HCT116 (cell line): ENCODE measurements at regions not wholly inside any gene's neighbourhood (a gene's known extent, or its start where the extent isn't known, plus 50 kb on each side); places are given as distances from the start of the nearest gene placed in this dataset.

ENCODE experiments used
- ATAC-seq: fragments of 200-7000 bp; cut with Tn5 transposase; 2 replicates; pipeline ENCODE4 v1.9.1; 2020; ENCODE audit warnings: mild to moderate bottlenecking, moderate library complexity
- BruUV-seq: library from RNA; stranded (reverse); fragments of 400-500 nt; replicated peaks from 2 replicates; lab custom pipeline; 2021; lab: Mats Ljungman, UMichigan
- CTCF ChIA-PET: fragments of 300-600 bp; sonication (Branson Sonifier 250); formaldehyde crosslinking; loops from one replicate; lab custom pipeline; 2021; ENCODE audit warnings: antibody characterized with exemption; lab: Charles Lee
- POLR2A ChIA-PET: fragments of 300-600, 350-600 bp; sonication (Branson Sonifier 250); formaldehyde crosslinking; loops from one replicate; lab custom pipeline; 2021; ENCODE audit warnings: antibody characterized with exemption; lab: Charles Lee
- RAD21 ChIA-PET, 2 experiments: fragments of 300-600 bp; sonication (Branson Sonifier 250); formaldehyde crosslinking; loops; one replicate each; lab custom pipeline; 2023; ENCODE audit warnings: low total read pairs in 2 of 2; ENCODE audit not compliant: uncharacterized antibody in 2 of 2, unreplicated experiment in 2 of 2, low non-redundant PET in 1 of 2; lab: Charles Lee
- DNase-seq: peaks from one replicate; pipeline ENCODE4 v3.0.0-alpha.2; 2010; ENCODE audit warnings: low read depth, low spot score
- H2AFZ ChIP-seq: fragments of 200-600 bp; shearing (Covaris generic), sonication (generic); 2 replicates; pipeline ENCODE4 v1.6.1; 2017; ENCODE audit warnings: low read depth, mixed run types, mixed read lengths, antibody characterized with exemption, low read length; ENCODE audit not compliant: poor library complexity, severe bottlenecking
- H3K27ac ChIP-seq: 2 replicates; pipeline ENCODE4 v1.5.1; 2012; ENCODE audit warnings: low read depth, low read length
- H3K27me3 ChIP-seq: fragments of 200-600 bp; sonication (generic); 2 replicates; pipeline ENCODE4 v1.6.1; 2016; ENCODE audit warnings: mixed run types, low read length, mixed read lengths; ENCODE audit not compliant: insufficient read depth
- H3K36me3 ChIP-seq, 2 experiments: fragments of 200-500 bp in 1 of 2; fragments of 200-600 bp in 1 of 2; sonication (Bioruptor generic) in 1 of 2; sonication (generic) in 1 of 2; 2 replicates each; pipeline versions ENCODE4 v1.5.1 to v1.6.1; 2014 to 2016; ENCODE audit warnings: low read length in 2 of 2, inconsistent platforms in 1 of 2, mixed read lengths in 1 of 2, mixed run types in 1 of 2; ENCODE audit not compliant: insufficient read depth in 2 of 2, control insufficient read depth in 1 of 2
- H3K4me1 ChIP-seq, 2 experiments: fragments of 200-600 bp in 1 of 2; sonication (generic) in 1 of 2; 2 replicates each; pipeline versions ENCODE4 v1.5.1 to v1.6.1; 2012 to 2017; ENCODE audit warnings: low read length in 2 of 2, inconsistent platforms in 1 of 2, mild to moderate bottlenecking in 1 of 2, mixed read lengths in 1 of 2, mixed run types in 1 of 2, moderate library complexity in 1 of 2; ENCODE audit not compliant: insufficient read depth in 2 of 2, control insufficient read depth in 1 of 2
- H3K4me2 ChIP-seq: fragments of 200-600 bp; sonication (generic); 2 replicates; pipeline ENCODE4 v1.6.1; 2017; ENCODE audit warnings: mixed run types, low read length, mixed read lengths
- H3K4me3 ChIP-seq, 2 experiments: fragments of 200-600 bp in 1 of 2; sonication (generic) in 1 of 2; replicated peaks in 1 of 2; 2 replicates each; pipeline ENCODE4 v1.5.1; 2011 to 2016; ENCODE audit warnings: low read length in 2 of 2, control low read depth in 1 of 2, low read depth in 1 of 2, mild to moderate bottlenecking in 1 of 2, mixed read lengths in 1 of 2, mixed run types in 1 of 2
- H3K79me2 ChIP-seq: fragments of 200-600 bp; sonication (generic); 2 replicates; pipeline ENCODE4 v1.6.1; 2017; ENCODE audit warnings: mild to moderate bottlenecking, mixed run types, low read length, moderate library complexity, mixed read lengths; ENCODE audit not compliant: insufficient read depth
- H3K9ac ChIP-seq: fragments of 200-600 bp; sonication (generic); 2 replicates; pipeline ENCODE4 v1.6.1; 2016; ENCODE audit warnings: low read length, mixed read lengths
- H3K9me2 ChIP-seq: fragments of 200-600 bp; sonication (generic), shearing (Covaris generic); 2 replicates; pipeline ENCODE4 v1.6.1; 2017; ENCODE audit warnings: mixed run types, mild to moderate bottlenecking, moderate library complexity; ENCODE audit not compliant: insufficient read depth
- H3K9me3 ChIP-seq, 2 experiments: fragments of 200-500 bp in 1 of 2; fragments of 200-600 bp in 1 of 2; sonication (Bioruptor generic) in 1 of 2; sonication (generic) in 1 of 2; 2 replicates each; pipeline ENCODE4 v1.6.1; 2014 to 2017; ENCODE audit warnings: low read length in 2 of 2, mixed read lengths in 2 of 2, inconsistent platforms in 1 of 2, low read depth in 1 of 2, mild to moderate bottlenecking in 1 of 2, mixed run types in 1 of 2, moderate library complexity in 1 of 2; ENCODE audit not compliant: control insufficient read depth in 1 of 2, insufficient read depth in 1 of 2
- H4K20me1 ChIP-seq: fragments of 200-600 bp; sonication (generic), shearing (Covaris generic); 2 replicates; pipeline ENCODE4 v1.6.1; 2017; ENCODE audit warnings: mixed run types, mild to moderate bottlenecking, moderate library complexity; ENCODE audit not compliant: insufficient read depth
- ATF3 ChIP-seq: IDR thresholded peaks from 2 replicates; pipeline ENCODE4 v1.6.1; 2012
- CBX3 ChIP-seq: IDR thresholded peaks from 2 replicates; pipeline ENCODE4 v1.6.1; 2012; ENCODE audit warnings: low read depth
- EGR1 ChIP-seq: IDR thresholded peaks from 2 replicates; pipeline ENCODE4 v1.6.1; 2012; ENCODE audit warnings: low read depth
- EZH2 ChIP-seq: fragments of 200-600 bp; sonication (generic); IDR thresholded peaks from 2 replicates; pipeline ENCODE4 v1.6.1; 2017; ENCODE audit warnings: antibody characterized with exemption, mixed run types
- EZH2phosphoT487 ChIP-seq: fragments of 200-600 bp; IDR thresholded peaks from 2 replicates; pipeline ENCODE4 v1.6.1; 2018; ENCODE audit warnings: antibody characterized with exemption, borderline replicate concordance
- MAX ChIP-seq: IDR thresholded peaks from 2 replicates; pipeline ENCODE4 v1.6.1; 2012
- POLR2A ChIP-seq: IDR thresholded peaks from 2 replicates; pipeline ENCODE4 v1.7.0; 2011; ENCODE audit warnings: borderline replicate concordance; ENCODE audit not compliant: insufficient read depth, insufficient read length; ENCODE audit errors: extremely low read depth
- REST ChIP-seq: IDR thresholded peaks from 2 replicates; pipeline ENCODE4 v1.6.1; 2012; ENCODE audit warnings: low read depth
- SP1 ChIP-seq: IDR thresholded peaks from 2 replicates; pipeline ENCODE4 v1.6.1; 2012; ENCODE audit warnings: low read depth
- SRF ChIP-seq: IDR thresholded peaks from 2 replicates; pipeline ENCODE4 v1.6.1; 2012; ENCODE audit warnings: low read depth
- TCF7L2 ChIP-seq: IDR thresholded peaks from 2 replicates; pipeline ENCODE4 v1.7.0; 2011; ENCODE audit warnings: borderline replicate concordance, inconsistent platforms; ENCODE audit not compliant: insufficient read depth, insufficient read length; ENCODE audit errors: extremely low read depth
- ZBTB33 ChIP-seq: IDR thresholded peaks from 2 replicates; pipeline ENCODE4 v1.6.1; 2011; ENCODE audit warnings: mild to moderate bottlenecking, low read length, moderate library complexity; ENCODE audit not compliant: insufficient replicate concordance; ENCODE audit errors: extremely low read depth
- ZFX ChIP-seq: fragments of 450-650 bp; IDR thresholded peaks from 2 replicates; pipeline ENCODE4 v1.6.1; 2017
- ZNF274 ChIP-seq: fragments of 200-500 bp; sonication (Bioruptor generic); IDR thresholded peaks from 2 replicates; pipeline ENCODE4 v1.6.1; 2014; ENCODE audit warnings: mild to moderate bottlenecking, low read depth, low read length, inconsistent platforms
- intact Hi-C: fragments of 100-400 bp; cut with micrococcal nuclease; formaldehyde crosslinking; loops from 2 replicates; pipeline ENCODE4 v1.10.0; 2022

- ChIA-PET CTCF (no interaction called here), RAD21 (no interaction called here), POLR2A (no interaction called here)
- Histone ChIP-seq H3K79me2 (no peaks in the 10 kb centered on the region), H3K9me3 (no peaks in the 10 kb centered on the region), H3K27me3 (no peaks in the 10 kb centered on the region), H3K4me2 (no peak overlapping the region), H3K4me1 (peaks cover 0 to 11% of the 10 kb centered on the region in 2 experiments; a peak in 1 of 4 replicates), H3K9me2 (no peaks in the 10 kb centered on the region), H2AFZ (no peak overlapping the region), H3K4me3 (no peak overlapping the region), H3K9ac (no peak overlapping the region), H3K36me3 (no peaks in the 10 kb centered on the region), H3K27ac (no peak overlapping the region), H4K20me1 (no peaks in the 10 kb centered on the region)
- ATAC-seq (no peak), DNase-seq (no peak)
- no peak for TF ChIP-seq CBX3
- TF ChIP-seq EZH2phosphoT487 = no peak
- no peak for TF ChIP-seq POLR2A
- TF ChIP-seq SP1 = no peak
- no peak for TF ChIP-seq EGR1
- TF ChIP-seq SRF = no peak
- no peak for TF ChIP-seq ATF3
- no TSS peak for BruUV-seq
- intact Hi-C loops = loop anchor here (5.0 kb wide), 1 partner anchor 316 kb away; no protein-coding TSS in a partner anchor
Observed at GRCh38 chr6:79776076-79776475, 144.9 kb downstream of the SH3BGRL2 start.

- H3K9ac ChIP-seq = no peak overlapping the region
- H3K9me2 ChIP-seq = no peaks in the 10 kb centered on the region
- no TSS peak for BruUV-seq
- TF ChIP-seq MAX (no peak), TCF7L2 (no peak), ZFX (no peak), ZNF274 (no peak), EGR1 (no peak), SP1 (no peak), ZBTB33 (no peak), REST (no peak), EZH2phosphoT487 (no peak), POLR2A (no peak), EZH2 (no peak), CBX3 (no peak), SRF (no peak)
- H2AFZ ChIP-seq = no peak overlapping the region
- intact Hi-C loops = loop anchor here (5.0 kb wide), 1 partner anchor 317 kb away; no protein-coding TSS in a partner anchor
- RAD21 ChIA-PET = no interaction called here
- H3K27me3 ChIP-seq = no peaks in the 10 kb centered on the region
- POLR2A ChIA-PET = no interaction called here
- no peaks in the 10 kb centered on the region for H3K36me3 ChIP-seq
- CTCF ChIA-PET = no interaction called here
- no peak for DNase-seq
- no peak for ATAC-seq
- H3K4me2 ChIP-seq = no peak overlapping the region
- H3K4me1 ChIP-seq = peaks cover 0 to 11% of the 10 kb centered on the region in 2 experiments; a peak in 1 of 4 replicates
- H3K9me3 ChIP-seq = no peaks in the 10 kb centered on the region
- no peaks in the 10 kb centered on the region for H4K20me1 ChIP-seq
- no peak overlapping the region for H3K4me3 ChIP-seq
- no peaks in the 10 kb centered on the region for H3K79me2 ChIP-seq
- H3K27ac ChIP-seq = no peak overlapping the region
Observed at GRCh38 chr6:79775222-79775621, 144.1 kb downstream of the SH3BGRL2 start.
